GM19328 (cell line): ENCODE measurements at regions not wholly inside any gene's neighbourhood (a gene's known extent, or its start where the extent isn't known, plus 50 kb on each side); places are given as distances from the start of the nearest gene placed in this dataset.

Experiments used
- ATAC-seq: cut with Tn5 transposase; IDR thresholded peaks from one replicate; pipeline ENCODE4 v1.9.1; 2021; ENCODE audit warnings: mild to moderate bottlenecking, moderate library complexity; ENCODE audit not compliant: unreplicated experiment

DNA sequence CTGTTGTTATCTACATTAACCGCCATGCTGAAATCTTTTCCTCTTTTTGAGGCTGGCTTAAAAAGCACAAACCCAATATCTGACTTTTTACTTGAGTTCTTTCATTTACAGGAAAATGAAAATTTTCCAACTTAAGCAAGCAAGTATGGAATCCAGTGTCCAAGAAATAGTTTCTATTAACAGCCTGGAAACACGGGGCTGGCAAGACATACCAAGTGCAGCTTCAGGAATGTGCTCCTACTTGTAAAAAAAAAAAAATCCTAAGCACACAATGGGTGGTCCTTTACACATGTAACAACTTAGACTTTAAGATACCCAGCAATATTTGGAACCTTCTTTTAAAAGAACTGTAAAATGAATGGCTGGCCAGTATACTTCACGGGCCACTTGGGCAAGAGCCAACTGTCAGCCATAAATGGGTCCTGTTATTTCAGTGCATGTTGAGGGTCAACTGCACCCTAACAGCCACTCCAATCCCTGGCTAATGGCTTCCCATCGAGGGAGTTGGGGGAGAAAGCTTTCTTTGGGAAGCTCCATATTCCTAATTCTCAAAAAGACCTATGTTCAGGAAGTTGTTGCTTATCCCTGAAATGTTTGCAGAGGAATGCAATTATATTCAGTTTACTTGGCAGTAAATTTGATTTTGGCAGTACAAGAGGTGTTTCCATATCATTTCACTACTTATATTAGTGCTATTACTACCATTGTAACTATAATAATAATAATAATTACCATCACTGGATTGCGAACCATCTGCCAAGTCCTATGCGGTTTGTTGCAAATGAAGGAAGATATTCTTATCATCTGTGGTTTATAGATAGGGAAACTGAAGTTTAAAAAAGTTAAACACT lies 236.4 kb upstream of the TMEM72 start:
- no peak for ATAC-seq

GRCh38 chr10:44675387-44675874 lies 235.7 kb upstream of the TMEM72 start:
- ATAC-seq, result no peak

GRCh38 chr10:44680764-44681163 lies 230.4 kb upstream of the TMEM72 start:
- ATAC-seq, result no peak

GRCh38 chr10:44682507-44682906 lies 228.6 kb upstream of the TMEM72 start:
- no peak for ATAC-seq

DNA sequence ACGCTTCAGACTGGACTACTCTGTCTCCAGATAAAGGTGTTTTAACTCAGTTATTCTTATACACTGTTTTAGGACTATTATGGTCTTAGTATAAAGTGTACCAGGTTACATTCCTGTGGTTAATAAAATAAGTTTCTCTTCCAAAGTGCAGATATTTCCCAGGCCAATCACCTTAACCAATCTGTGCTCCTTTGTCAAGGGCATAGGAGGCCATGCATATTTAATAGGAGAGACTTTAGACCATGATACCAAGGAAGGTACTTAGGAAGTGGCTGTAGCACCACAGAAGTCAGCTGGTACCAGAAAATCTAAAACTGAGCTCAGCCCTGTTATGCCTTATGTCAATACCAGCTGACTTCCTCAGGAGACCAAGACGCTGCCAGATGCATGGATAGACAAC lies 226.5 kb upstream of the TMEM72 start:
- no peak for ATAC-seq

- ATAC-seq, result no peak
Measured at GRCh38 chr10:44685220-44685619, 225.9 kb upstream of the TMEM72 start.

DNA sequence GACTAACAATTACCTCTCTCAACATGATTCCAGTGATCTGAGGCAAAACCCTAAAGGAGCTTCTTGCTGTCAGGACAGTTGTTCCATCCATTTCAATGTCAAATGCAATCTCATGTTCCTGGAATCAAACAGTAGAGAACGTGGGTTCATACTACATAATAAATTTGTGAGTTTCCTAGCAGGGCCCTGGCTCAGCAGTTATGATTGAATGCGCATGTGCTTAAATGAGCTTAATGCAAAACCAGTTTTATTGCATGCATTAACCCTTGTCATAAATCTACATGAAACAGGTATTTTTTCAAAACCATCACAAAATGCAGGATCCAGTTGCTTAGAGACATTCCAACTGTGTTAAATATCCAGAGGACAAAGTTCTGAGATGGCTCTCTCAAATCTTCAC lies 225.4 kb upstream of the TMEM72 start:
- ATAC-seq, result no peak

GRCh38 chr10:44689368-44689767 lies 221.8 kb upstream of the TMEM72 start:
- no peak for ATAC-seq

- ATAC-seq, result no peak
Measured at GRCh38 chr10:44696496-44696895, 214.6 kb upstream of the TMEM72 start.

GRCh38 chr10:44697116-44697515 lies 214.0 kb upstream of the TMEM72 start:
- no peak for ATAC-seq

DNA sequence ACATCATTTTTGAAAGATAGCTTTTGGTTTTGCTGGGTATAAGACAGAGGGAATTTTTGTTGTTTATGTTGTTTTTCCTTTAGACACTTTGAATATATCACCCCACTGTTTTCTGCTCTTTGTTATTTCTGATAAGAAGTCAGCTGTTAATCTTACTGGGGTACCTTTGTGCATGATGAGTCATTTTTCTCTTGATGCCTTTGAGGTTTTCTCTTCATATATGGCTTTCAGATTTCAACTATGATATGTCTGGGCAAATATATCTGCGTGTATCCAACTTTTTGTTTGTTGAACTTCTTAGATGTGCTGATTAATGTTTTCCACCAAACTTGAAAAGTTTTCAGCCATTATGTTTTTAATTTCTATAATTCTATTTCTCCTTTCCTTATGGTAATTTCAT lies 208.6 kb upstream of the TMEM72 start:
- no peak for ATAC-seq

GRCh38 chr10:44703241-44704155 lies 207.6 kb upstream of the TMEM72 start:
- ATAC-seq, result no peak

DNA sequence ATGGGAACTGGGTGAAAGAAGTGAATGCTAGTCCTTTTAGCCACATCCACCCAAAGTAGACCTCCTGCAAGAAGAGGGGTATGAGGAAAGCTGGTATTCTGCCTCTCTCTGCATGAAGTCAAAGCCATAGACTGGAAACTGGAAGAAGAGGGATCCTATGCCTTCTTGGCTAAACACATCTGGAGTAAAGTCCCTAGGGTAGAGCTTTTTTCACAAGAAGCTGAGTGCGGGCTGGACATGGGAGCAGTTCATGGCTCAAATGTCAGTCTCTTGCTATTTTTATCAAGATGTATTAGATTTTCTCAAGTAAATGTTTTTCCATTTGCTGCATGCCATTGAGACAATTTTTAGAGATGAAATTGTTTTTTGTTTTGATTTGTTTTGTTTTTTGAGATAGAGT lies 206.5 kb upstream of the TMEM72 start:
- no peak for ATAC-seq

GRCh38 chr10:44706745-44707144 lies 204.4 kb upstream of the TMEM72 start:
- ATAC-seq, result no peak

- no peak for ATAC-seq
Measured at GRCh38 chr10:44713307-44713706, 197.8 kb upstream of the TMEM72 start.

GRCh38 chr10:44714451-44714850 lies 196.7 kb upstream of the TMEM72 start:
- ATAC-seq, result no peak

DNA sequence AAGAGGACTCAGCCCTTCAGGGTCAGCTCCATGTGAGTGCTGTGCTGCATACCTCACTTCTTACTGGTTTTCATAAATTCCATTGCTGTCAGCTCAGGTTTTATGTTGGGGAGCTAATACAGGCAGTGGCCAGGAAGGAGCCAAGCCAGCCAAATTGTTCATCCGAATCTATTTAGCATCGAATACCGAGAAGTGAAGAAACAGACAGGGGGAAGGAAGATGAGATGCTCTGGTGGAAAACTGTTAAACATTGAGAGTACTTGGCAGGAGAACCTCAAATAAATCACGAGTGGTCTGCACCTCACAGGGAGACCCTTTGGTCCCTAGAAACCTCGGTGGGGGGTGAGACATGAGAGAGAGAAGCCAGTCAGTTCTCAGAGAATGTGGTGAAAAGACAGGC lies 196.0 kb upstream of the TMEM72 start:
- ATAC-seq, result no peak

DNA sequence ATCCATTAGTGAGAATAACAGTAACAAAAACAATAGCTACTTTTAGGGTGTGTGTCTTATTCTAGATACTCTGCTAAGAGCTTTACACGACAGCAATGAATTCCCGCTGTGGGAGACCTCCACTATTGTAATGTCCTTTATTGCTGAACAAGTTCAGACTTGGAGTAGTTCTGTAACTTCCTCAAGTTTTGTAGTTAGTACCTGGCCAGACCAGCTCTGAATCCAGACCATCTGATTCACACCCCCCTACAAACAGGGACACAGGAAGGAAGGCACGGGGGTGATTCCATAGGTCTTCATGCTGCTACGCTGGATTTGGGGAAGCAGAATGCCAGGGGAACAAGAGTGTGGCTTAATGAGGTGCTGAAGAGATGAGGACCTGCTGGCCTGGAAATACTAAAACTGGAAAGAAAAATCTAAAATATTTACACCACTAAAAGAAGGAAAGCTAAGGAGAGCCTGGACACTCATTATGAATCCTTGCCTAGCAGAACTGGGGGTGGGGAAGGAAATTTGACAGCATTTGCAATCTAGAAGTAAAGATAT lies 194.6 kb upstream of the TMEM72 start:
- ATAC-seq, result no peak

- no peak for ATAC-seq
Measured at GRCh38 chr10:44723082-44723481, 188.1 kb upstream of the TMEM72 start.

GRCh38 chr10:44723619-44724325 lies 187.4 kb upstream of the TMEM72 start:
- no peak for ATAC-seq
